ENCODE measurements at regions not wholly inside any gene's neighbourhood (a gene's known extent, or its start where the extent isn't known, plus 50 kb on each side); places are given as distances from the start of the nearest gene placed in this dataset.

GRCh38 chr6:137763436-137763835 is 103.6 kb upstream of the TNFAIP3 start:
- no peak for TF ChIP-seq E2F4 (IDR thresholded peaks at IDR 0.05; ENCODE audit: low read depth, low read length)
- TF ChIP-seq TAF1 (IDR thresholded peaks at IDR 0.05; ENCODE audit: borderline replicate concordance, low read depth, low read length) = no peak
- no peak for TF ChIP-seq EP300 (IDR thresholded peaks at IDR 0.05; ENCODE audit: borderline replicate concordance in 1 of 2, control insufficient read depth in 1 of 2, low read depth in 2 of 2, low read length in 2 of 2)
- TF ChIP-seq ZNF384 (IDR thresholded peaks at IDR 0.05; ENCODE audit: borderline replicate concordance, low read depth, low read length) = no peak
- TF ChIP-seq POLR2A (IDR thresholded peaks at IDR 0.05; ENCODE audit: low read depth, low read length) = no peak
- no peak for TF ChIP-seq CTCF (IDR thresholded peaks at IDR 0.05 in 2 of 3, conservative IDR thresholded peaks at IDR 0.05 in 1 of 3; ENCODE audit: control insufficient read depth in 2 of 3, extremely low read depth in 1 of 3, insufficient read depth in 1 of 3, low read depth in 3 of 3, low read length in 3 of 3)
- TF ChIP-seq MYC (IDR thresholded peaks at IDR 0.05; ENCODE audit: insufficient read depth, insufficient read length, insufficient replicate concordance, low read length, severe bottlenecking) = no peak
- no peak for TF ChIP-seq POLR2AphosphoS5 (IDR thresholded peaks at IDR 0.05; ENCODE audit: low read length)
- TF ChIP-seq CHD2 (IDR thresholded peaks at IDR 0.05; ENCODE audit: borderline replicate concordance, low read depth, low read length) = no peak
